ENCODE measurements at regions not wholly inside any gene's neighbourhood (a gene's known extent, or its start where the extent isn't known, plus 50 kb on each side); places are given as distances from the start of the nearest gene placed in this dataset.
"Not testable (repeated sequence)": the region's sequence is repeated elsewhere in the genome, so short reads cannot be mapped to it uniquely, and the experiment has no call there.

GRCh38 chr12:83317595-83317994 is 630.9 kb downstream of the TMTC2 start:
- no peaks in the 10 kb centered on the region for H3K36me3 ChIP-seq (ENCODE audit: insufficient read depth, low read length)
- H3K4me3 ChIP-seq, result no peak overlapping the region
- no peak overlapping the region for H3K27ac ChIP-seq
- no peak for TF ChIP-seq POLR2AphosphoS5 (IDR thresholded peaks at IDR 0.05; ENCODE audit: borderline replicate concordance, low read depth, low read length)
- TF ChIP-seq FOXP2 (optimal IDR thresholded peaks at IDR 0.05; ENCODE audit: control extremely low read depth, extremely low read length, insufficient read depth), result no peak
- no peak for TF ChIP-seq EZH2 (IDR thresholded peaks at IDR 0.05)
- DNase-seq (ENCODE audit: low read depth, low spot score), result no peak
- no peak overlapping the region for H3K9ac ChIP-seq (ENCODE audit: insufficient read length)
- no peaks in the 10 kb centered on the region for H3K9me3 ChIP-seq (ENCODE audit: low read depth, low read length)

GRCh38 chr12:83313827-83314226 is 627.1 kb downstream of the TMTC2 start:
- Histone ChIP-seq H3K27ac (no peak overlapping the region), H3K4me3 (no peak overlapping the region), H3K36me3 (ENCODE audit: insufficient read depth, low read length) (no peaks in the 10 kb centered on the region), H3K9me3 (ENCODE audit: low read depth, low read length) (no peaks in the 10 kb centered on the region), H3K9ac (ENCODE audit: insufficient read length) (no peak overlapping the region)
- DNase-seq (ENCODE audit: low read depth, low spot score), result no peak
- TF ChIP-seq POLR2AphosphoS5 (IDR thresholded peaks at IDR 0.05; ENCODE audit: borderline replicate concordance, low read depth, low read length) (no peak), EZH2 (IDR thresholded peaks at IDR 0.05) (no peak), FOXP2 (optimal IDR thresholded peaks at IDR 0.05; ENCODE audit: control extremely low read depth, extremely low read length, insufficient read depth) (no peak)

DNA sequence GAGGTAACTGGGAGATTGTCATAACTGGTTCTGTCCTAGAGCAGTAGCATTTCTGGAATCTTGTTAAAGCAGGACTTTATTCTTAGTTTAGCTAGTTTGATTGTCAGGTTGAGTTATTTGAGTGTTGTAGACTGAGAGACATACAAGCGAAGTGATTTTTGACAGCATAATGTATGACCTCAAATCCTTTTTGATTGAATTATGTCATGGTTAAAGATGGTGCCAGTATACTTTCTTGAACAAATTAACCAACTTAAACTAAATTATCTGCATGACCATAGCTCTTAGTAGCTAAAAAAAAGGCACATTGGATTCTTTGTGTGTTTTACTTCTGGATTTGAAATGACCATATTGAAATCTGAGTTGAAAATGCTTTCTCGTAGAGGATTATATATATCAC is 626.6 kb downstream of the TMTC2 start:
- Histone ChIP-seq H3K4me3 (no peak overlapping the region), H3K9ac (ENCODE audit: insufficient read length) (no peak overlapping the region), H3K9me3 (ENCODE audit: low read depth, low read length) (no peaks in the 10 kb centered on the region), H3K27ac (no peak overlapping the region), H3K36me3 (ENCODE audit: insufficient read depth, low read length) (no peaks in the 10 kb centered on the region)
- no peak for TF ChIP-seq POLR2AphosphoS5 (IDR thresholded peaks at IDR 0.05; ENCODE audit: borderline replicate concordance, low read depth, low read length)
- TF ChIP-seq FOXP2 (optimal IDR thresholded peaks at IDR 0.05; ENCODE audit: control extremely low read depth, extremely low read length, insufficient read depth), result no peak
- no peak for TF ChIP-seq EZH2 (IDR thresholded peaks at IDR 0.05)
- no peak for DNase-seq (ENCODE audit: low read depth, low spot score)

DNA sequence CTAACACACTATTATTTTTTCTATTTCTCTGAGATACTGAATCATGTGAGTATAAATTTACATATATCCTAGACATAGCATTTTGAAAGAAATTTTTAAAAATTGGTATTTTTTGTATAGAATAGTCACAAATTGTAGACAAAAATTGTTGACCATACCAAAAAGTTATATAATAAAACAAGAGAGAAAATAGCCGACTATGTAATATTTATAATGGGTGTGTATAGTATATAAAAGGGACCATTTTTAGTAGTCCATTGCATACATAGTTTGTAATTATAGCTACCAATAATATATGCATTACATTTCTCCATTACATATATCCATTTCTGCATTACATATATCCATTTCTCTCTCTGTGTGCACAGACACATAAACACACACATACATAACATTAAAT is 590.2 kb downstream of the TMTC2 start:
- H3K9me3 ChIP-seq (ENCODE audit: low read depth, low read length), result no peaks in the 10 kb centered on the region
- no peak overlapping the region for H3K9ac ChIP-seq (ENCODE audit: insufficient read length)
- no peak overlapping the region for H3K4me3 ChIP-seq
- H3K36me3 ChIP-seq (ENCODE audit: insufficient read depth, low read length), result no peaks in the 10 kb centered on the region
- TF ChIP-seq POLR2AphosphoS5 (IDR thresholded peaks at IDR 0.05; ENCODE audit: borderline replicate concordance, low read depth, low read length) (no peak), FOXP2 (optimal IDR thresholded peaks at IDR 0.05; ENCODE audit: control extremely low read depth, extremely low read length, insufficient read depth) (no peak), EZH2 (IDR thresholded peaks at IDR 0.05) (no peak)
- no peak for DNase-seq (ENCODE audit: low read depth, low spot score)
- no peak overlapping the region for H3K27ac ChIP-seq

- H3K27ac ChIP-seq, result no peak overlapping the region
These were observed 584.5 kb downstream of the TMTC2 start for GRCh38 chr12:83271201-83271600.

DNA sequence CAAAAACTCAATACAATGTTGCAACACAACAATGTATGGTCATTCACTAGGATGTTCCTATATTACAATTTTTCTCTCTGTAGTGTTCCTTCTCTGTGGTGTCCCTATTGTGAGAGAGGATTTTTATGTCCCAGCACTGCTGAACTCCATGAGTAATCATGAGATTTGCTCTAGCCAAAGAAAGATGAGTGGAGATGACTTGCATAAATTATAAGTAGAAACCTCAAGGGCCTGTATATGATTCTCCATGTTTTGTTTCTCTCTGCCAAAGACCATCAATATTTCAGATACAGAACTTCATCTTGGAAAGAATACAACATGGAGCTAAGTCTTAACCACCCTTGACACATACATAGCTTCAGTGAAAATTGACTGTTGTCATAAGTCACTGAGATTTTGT is 579.1 kb downstream of the TMTC2 start:
- TF ChIP-seq POLR2AphosphoS5 (IDR thresholded peaks at IDR 0.05; ENCODE audit: borderline replicate concordance, low read depth, low read length), result no peak
- TF ChIP-seq FOXP2 (optimal IDR thresholded peaks at IDR 0.05; ENCODE audit: control extremely low read depth, extremely low read length, insufficient read depth), result no peak
- no peak for TF ChIP-seq EZH2 (IDR thresholded peaks at IDR 0.05)
- Histone ChIP-seq H3K27ac (no peak overlapping the region), H3K9ac (ENCODE audit: insufficient read length) (no peak overlapping the region), H3K4me3 (no peak overlapping the region), H3K9me3 (ENCODE audit: low read depth, low read length) (no peaks in the 10 kb centered on the region), H3K36me3 (ENCODE audit: insufficient read depth, low read length) (no peaks in the 10 kb centered on the region)
- no peak for DNase-seq (ENCODE audit: low read depth, low spot score)

More at GRCh38 chr12:83271201-83271600, 584.5 kb downstream of the TMTC2 start:
- no peaks in the 10 kb centered on the region for H3K36me3 ChIP-seq (ENCODE audit: insufficient read depth, low read length)
- no peak overlapping the region for H3K4me3 ChIP-seq
- no peak overlapping the region for H3K9ac ChIP-seq (ENCODE audit: insufficient read length)
- no peak for TF ChIP-seq POLR2AphosphoS5 (IDR thresholded peaks at IDR 0.05; ENCODE audit: borderline replicate concordance, low read depth, low read length)
- DNase-seq (ENCODE audit: low read depth, low spot score), result no peak
- H3K9me3 ChIP-seq (ENCODE audit: low read depth, low read length), result no peaks in the 10 kb centered on the region

- Histone ChIP-seq H3K27ac (no peak overlapping the region), H3K9me3 (ENCODE audit: low read depth, low read length) (no peaks in the 10 kb centered on the region), H3K36me3 (ENCODE audit: insufficient read depth, low read length) (no peaks in the 10 kb centered on the region), H3K9ac (ENCODE audit: insufficient read length) (no peak overlapping the region), H3K4me3 (no peak overlapping the region)
- TF ChIP-seq EZH2 (IDR thresholded peaks at IDR 0.05), result no peak
- no peak for TF ChIP-seq POLR2AphosphoS5 (IDR thresholded peaks at IDR 0.05; ENCODE audit: borderline replicate concordance, low read depth, low read length)
- no peak for TF ChIP-seq FOXP2 (optimal IDR thresholded peaks at IDR 0.05; ENCODE audit: control extremely low read depth, extremely low read length, insufficient read depth)
- no peak for DNase-seq (ENCODE audit: low read depth, low spot score)
These were observed 575.3 kb downstream of the TMTC2 start for GRCh38 chr12:83261998-83262397.

DNA sequence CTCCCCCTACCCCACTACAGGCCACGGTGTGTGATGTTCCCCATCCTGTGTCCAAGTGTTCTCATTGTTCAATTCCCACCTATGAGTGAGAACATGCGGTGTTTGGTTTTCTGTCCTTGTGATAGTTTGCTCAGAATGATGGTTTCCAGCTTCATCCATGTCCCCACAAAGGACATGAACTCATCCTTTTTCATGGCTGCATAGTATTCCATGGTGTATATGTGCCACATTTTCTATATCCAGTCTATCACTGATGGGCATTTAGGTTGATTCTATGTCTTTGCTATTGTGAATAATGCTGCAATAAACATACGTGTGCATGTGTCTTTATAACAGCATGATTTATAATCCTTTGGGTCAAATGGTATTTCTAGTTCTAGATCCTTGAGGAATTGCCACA is 573.4 kb downstream of the TMTC2 start:
- DNase-seq (ENCODE audit: low read depth, low spot score); H3K36me3 ChIP-seq (ENCODE audit: insufficient read depth, low read length); H3K9me3 ChIP-seq (ENCODE audit: low read depth, low read length); H3K9ac ChIP-seq (ENCODE audit: insufficient read length); H3K27ac ChIP-seq; H3K4me3 ChIP-seq: not testable (repeated sequence)

DNA sequence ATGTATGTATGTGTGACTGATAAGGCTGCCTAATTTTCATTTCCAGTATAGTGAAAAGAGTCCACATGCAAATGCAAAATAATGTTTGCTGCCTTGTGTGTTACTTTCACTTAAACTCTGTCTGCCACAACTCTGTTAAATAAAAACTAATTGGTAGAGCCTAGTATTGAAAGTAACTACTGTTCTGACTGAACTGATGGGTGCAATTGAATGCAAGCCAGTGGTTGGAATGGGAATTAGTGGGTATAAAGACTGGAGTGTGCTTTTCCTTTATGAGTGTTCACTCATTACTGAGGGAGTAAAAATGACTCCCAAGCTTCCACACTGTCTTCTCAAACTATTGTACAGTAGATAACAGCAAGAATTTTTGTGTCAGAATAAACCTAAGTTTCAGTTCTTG is 571.0 kb downstream of the TMTC2 start:
- H3K27ac ChIP-seq, result no peak overlapping the region
- DNase-seq (ENCODE audit: low read depth, low spot score), result no peak
- no peak overlapping the region for H3K4me3 ChIP-seq
- no peaks in the 10 kb centered on the region for H3K36me3 ChIP-seq (ENCODE audit: insufficient read depth, low read length)
- H3K9me3 ChIP-seq (ENCODE audit: low read depth, low read length), result no peaks in the 10 kb centered on the region
- TF ChIP-seq POLR2AphosphoS5 (IDR thresholded peaks at IDR 0.05; ENCODE audit: borderline replicate concordance, low read depth, low read length), result no peak
- TF ChIP-seq EZH2 (IDR thresholded peaks at IDR 0.05), result no peak
- TF ChIP-seq FOXP2 (optimal IDR thresholded peaks at IDR 0.05; ENCODE audit: control extremely low read depth, extremely low read length, insufficient read depth), result no peak
- H3K9ac ChIP-seq (ENCODE audit: insufficient read length), result no peak overlapping the region
